ENCODE measurements at regions not wholly inside any gene's neighbourhood (a gene's known extent, or its start where the extent isn't known, plus 50 kb on each side); places are given as distances from the start of the nearest gene placed in this dataset.
A peak's percentile ranks its signal among the peaks of the same experiment; 100 is the strongest.

DNA sequence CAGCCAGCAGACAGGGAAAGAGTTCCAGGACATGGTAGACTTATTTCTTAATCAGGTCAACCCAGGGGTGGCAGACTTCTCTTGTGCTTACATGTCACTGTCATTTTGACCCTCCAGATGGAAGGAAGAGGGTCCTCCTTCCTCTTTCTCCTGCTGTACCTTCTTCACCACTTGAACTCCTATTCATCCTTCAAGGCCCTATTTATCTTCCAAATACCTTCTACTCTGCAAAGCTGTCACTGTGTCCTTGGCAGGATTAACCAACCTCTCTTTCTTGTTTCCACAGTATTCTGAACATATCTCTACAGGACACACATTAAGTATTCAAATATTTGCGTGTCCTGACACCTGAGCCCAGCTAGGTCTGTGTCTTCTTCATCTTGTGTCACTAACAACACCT, 163.1 kb downstream of the DICER1 start:
- no peak for DNase-seq

DNA sequence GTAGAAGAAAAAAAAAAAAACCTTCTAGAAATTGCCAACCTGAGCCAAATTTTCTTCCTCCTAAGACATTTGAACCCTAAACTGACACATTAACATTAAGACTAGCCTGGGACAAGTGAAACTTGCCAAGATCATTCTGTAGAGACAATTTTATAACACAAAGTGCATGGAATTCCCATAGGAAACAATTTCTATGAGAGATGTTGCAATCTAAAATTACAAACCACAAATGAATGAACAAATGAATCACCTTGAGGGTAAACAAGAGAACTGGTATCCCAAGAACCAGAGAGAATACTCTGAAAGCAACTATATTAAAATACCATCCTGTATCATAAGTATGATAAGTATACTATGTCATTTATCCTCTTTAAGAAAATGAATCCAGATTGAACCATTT, 165.3 kb downstream of the DICER1 start:
- DNase-seq = no peak

DNA sequence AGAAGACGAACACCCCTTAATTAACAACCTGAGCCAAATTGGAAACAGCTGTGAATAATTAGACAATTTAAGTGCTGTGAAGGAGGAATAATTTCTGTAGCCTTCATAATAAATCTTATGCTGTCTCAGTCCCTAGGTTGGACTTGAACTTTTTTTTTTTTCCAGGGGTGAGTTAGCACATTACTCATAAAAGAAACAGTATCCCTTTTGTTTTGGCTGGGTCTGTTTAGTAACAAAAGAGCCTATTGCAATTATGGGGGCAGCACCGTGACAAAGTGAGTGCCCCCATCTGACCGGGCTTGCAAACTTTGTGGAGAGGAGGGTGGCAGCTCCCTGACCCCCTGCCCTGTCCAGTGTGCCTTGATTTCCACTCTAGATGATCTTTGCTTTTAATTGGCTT, 167.4 kb downstream of the DICER1 start:
- no peak for DNase-seq

DNA sequence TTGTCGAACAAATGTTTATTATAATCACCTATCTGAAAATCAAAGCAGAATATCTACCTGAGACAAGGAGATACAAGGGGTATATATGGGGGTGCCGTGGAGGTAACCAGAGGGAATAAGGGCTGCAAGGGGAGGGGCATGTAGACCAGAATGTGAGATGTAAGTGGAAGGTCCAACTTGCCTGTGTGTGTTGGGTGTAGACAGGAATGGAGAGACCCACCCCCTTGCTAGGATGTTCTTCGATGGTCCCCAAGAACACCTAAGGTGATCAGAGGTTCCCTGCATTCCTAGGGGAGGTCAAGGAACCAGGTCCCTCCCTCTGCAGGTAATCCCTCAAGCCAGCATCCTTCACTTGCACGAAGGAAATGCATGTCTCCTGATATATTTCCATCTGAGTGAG, 167.9 kb downstream of the DICER1 start:
- DNase-seq = no peak

DNA sequence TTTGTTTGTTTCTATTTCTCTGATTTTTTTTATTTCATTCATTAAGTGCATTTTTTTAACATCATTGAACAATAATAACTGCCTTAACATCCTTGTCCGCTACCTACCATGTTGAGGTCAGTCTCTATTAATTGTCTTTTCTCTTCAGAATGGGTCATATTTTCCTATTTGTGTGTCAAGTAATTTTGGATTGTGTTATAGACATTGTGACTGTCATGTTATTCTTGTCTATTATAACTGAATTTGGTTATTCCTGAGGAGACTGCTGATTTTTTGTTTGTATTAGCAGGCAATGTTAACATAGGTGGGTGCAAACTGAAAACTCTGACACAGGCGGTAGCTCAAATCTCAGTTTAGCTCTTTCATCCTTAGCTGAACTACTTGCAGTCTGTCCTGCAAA, 169.9 kb downstream of the DICER1 start:
- DNase-seq = no peak

DNA sequence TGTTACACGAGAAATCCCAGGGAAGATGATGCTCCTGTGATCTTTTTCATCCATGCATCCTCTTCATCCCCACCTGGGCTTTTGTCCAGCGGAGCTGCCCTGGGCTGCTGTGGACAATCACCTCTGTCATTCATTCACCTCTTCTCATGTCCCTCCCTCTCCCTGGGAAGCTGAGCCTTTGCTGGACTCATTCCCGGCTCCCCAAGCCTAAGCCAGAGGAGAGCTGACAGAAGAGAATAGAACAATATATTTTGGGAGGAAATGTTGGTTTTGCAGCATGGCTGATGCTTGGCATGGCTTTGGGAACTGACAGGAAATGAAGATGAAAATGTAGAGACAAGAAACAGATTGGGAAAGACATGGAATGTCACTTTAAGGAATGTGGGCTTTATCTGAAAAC, 177.4 kb downstream of the DICER1 start:
- no peak for DNase-seq

DNA sequence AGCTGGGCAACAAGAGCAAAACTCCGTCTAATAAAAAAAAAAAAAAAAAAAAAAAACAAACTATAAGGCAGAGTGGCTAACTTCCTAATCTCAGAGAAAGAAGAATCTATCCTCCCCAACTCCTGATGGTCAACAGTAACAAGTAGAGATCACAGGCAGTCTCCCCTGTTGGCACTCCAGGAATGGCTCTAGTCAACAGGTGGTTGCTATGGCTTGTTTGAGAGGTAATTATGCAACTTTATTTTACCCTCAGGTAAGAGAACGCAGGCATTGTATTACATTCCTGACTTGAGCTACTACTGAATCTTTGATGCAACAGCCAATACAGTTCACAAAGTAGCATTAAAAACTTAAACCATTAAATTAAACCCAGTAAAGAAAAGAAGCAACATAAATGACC, 180.3 kb downstream of the DICER1 start:
- DNase-seq = no peak

DNA sequence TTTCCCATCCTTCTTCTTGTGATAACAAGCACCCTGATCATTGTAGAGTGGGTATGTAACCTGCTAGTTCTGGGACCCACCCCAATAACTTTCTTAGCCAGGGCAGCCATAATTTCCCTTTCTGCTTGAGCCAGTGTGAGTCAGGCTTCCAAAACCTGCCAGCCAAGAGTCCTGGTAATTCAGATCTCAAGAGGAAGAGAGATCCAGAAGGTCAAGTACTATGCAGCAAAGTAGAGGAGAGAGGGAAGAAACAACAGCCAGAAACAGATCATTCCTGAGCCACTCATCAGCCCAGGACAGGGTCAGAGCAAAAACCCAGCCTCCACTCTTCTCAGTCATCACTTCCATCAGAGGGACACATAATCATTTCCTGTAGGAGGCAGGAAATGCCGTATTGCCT, 182.0 kb downstream of the DICER1 start:
- peak; percentile 0 for DNase-seq

DNA sequence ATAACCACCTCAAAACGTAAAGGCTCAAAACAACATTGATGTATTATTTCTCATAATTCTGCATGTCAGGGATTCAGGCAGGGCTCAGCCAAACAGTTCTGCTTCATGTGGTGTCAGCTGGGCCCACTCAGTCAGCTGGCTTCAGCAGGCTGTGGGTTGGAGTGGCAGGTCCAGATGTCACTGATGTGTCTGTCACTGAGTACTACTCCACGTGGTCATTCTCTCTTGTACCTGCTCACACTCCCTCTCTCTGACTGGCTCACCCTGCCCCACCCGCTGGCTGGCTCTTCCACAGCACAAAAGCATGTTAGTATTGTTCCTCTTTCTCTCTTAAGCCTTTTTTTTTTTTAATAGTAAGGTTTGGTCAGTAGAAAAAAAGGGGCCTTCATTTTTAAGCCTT, 182.4 kb downstream of the DICER1 start:
- DNase-seq = no peak

DNA sequence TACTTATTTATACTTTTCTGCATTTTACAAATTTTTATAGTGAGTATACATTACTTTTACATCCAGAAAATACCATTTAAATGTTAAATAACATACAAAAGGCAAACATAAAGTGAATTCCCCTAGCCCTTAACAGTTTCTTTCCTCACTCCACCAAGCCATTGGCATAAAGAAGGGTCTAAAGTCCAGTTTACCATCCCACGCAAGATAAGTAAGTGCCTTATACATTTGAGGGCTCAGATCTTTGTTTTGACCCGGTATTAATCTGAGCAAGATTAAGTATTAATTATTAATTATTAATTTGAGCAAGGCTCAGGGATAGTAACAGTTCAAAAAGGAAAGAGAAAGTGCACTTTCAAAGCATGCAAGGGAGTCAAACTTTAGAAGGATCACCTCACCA, 182.9 kb downstream of the DICER1 start:
- DNase-seq = no peak

DNA sequence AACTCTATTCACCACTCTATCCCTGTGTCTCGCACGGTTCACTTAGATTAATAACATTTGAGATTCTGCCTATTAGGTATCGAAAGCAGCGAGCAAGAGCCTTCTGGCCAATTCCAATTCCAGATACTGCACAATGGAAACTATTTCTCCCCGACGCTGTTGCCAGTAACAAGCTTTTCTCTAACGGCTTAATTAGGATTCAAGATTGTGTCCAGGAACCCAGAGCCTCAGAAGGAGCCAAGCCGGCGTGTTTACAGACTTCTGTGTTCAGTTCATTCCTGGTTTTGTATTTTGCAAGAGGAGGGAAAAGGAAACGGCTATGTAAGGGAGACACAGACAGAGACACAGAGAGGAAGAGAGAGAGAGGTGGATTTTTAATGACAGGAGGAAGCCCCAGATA, 185.6 kb downstream of the DICER1 start:
- DNase-seq = no peak

DNA sequence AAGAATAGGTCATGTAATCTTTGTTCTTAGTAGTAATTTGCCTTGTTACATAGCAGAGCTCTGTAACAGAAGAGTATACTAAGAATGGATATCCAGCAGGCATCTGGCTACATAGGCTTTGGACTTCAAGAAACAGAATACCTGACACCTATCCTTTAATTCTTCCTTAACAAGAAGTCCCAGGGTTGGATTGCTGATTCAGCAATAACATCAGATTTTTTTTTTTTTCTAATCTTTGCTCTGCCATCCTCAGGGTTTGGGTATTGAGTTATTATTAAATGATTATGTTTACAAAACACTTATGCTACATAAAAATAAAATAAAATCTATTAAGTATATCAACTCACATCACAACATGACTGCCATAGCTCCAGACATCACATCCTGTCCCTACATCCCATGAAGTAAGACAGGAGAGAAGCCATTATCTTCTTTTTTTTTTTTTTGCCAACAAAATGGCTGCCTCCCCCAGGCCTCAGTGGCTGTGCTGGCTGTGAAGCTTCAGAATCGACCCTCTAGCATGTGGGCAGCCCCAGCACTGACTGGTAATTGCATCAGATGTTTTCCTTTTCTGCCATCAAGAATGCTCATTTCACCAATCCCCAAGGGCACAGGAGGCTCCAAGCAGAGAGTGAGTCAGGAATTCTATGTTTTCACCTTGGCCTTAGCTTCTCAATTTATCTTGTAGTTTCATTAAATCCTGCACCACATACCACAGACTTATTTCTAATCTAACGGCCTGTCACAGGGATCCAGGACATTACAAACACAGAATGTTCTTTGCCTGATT, 186.2 kb downstream of the DICER1 start:
- DNase-seq = no peak

DNA sequence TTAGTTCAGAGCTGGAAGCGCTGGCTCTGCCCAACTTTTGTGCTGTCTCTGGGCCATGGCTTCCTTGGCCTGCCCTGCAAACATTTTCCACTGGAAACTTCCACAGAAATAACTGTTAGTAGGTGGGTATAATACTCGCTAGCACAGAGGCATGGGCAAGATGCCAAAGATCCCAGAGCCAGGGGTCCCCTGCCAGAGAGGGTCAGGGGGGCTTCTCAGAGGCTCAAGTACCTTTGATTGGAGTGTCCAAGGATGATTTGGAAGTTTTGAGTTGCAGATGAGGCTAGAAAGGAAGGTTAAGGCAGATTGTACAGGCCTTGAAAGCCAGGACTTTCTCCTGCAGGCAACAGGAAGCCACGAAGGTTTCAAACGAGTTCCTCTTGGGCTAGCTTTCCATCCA, 187.6 kb downstream of the DICER1 start:
- DNase-seq = no peak

DNA sequence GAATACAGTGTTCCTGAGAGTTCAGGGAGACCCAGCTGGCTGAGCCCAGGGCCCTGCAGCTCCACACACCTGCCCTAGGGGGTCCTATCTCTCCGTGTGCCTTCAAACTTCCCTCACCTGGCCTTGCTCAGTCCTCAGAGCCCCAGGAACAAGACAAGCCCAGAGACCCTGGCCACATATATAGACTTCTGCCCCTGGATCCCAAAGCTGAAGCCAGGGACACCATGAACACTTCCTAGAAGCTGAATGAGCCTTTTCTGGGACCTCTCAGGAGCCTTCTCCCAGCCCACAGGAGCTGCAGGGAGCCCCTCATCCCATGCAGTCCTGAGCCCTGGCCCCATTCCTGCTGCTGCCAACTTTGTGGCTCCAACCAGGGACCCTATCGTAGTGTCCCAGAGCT, 190.5 kb downstream of the DICER1 start:
- no peak for DNase-seq

DNA sequence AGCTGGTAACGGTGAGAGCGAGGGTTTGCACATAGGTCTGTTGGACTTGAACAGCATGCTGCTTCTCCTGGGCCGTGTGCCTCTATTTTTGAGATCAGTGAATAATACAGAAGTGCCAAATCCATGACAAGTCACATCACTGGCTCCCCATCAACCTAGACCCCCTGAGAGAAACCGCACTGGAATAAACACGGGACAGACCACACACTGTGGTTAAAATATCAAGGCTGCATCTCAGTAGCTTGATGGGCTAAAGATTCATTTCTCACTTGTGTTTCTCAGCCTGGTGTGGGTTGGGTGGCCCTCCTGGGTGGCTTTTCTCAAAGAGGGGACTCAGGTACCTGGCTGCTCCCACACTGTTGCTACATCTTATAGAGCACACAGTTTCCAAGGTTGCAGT, 191.0 kb downstream of the DICER1 start:
- DNase-seq = no peak

DNA sequence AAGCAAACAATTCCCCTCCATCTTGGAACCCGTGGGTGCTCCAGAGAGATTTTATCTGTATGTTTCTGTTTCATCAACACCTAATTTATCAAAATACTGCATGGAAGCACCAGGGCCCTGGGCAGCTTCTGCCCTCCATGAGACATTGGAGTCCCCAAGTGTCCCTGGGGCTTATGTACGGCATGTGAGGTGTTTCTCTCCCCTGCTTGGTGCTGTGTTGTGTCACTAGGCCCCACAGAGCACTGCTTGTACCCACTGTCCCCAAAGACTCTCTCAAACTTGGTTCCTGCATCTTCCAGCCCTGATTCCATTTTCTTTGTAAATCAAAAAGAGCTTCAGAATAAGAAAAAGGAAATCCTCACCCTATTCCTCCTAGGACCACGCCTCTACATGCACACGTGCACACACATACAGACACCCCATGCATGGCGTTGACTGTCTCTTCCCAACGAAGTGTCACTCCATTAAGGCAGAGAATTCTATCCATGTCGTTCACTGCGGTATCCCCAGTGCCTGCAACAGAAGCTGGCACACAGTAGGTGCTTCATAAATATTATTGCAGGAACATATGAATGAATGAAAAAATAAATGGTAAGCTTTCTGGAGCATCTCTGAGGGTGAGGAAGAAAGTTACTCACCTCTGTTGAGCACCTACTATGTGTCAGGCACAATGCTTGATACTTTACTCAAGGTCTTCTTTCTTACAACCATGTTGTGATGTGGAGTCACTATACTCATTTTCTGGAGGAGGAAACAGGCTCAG, 191.6 kb downstream of the DICER1 start:
- DNase-seq = no peak

DNA sequence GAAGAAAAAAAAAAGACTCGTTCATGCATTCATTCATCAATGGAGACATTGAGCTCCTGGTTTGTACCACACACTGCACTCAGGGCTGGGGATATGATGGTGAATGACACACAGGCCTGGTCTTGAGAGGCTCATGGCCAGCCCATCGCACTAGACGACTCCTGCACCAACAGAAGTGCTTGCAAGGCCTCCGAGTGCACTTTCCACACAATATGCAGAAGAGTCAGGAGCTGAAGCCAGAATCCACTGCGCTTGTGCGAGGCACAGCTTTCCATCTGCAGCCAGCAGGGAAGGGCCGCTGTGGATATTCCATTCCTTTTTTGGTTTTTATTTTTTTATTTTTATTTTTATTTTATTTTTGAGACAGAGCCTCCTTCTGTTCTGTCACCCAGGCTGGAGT, 192.4 kb downstream of the DICER1 start:
- DNase-seq = no peak

DNA sequence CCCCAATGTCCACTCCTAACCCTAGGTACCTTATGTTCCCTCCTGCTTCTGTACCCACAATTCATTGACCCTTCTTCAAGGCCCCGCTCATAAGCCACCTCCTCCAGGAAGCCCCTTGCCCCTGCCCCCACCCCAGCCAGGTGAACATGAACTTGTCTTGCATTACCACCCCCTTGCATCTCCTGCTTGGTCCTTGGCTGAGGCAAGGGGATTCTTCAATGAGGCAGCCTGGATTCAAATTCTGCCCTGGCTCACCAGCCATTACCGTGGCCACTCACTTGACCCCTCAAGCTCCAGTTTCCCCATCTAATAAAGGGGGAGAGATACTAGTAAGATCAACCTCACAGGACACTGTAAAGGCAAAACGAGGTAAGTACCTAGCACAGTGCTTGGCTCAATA, 193.1 kb downstream of the DICER1 start:
- no peak for DNase-seq

DNA sequence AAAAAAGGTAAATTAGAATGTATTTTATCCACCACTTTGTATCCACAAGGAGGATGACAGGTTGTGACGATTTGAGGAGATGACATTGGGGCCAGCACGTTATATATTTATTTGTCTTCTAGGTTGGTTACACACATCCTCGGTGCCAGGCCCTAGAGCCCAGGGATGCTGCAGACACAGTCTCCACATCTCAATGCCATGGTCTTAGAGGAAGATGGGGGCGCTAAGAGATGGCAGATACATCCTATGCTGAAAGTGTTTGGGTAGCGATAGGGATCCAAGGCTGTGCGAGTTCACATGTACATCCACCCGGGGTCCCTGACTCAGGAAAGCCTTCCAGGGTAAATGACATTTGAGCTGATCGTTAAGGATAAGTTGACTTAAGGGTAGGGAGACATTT, 193.1 kb upstream of the GSC start:
- DNase-seq = no peak

DNA sequence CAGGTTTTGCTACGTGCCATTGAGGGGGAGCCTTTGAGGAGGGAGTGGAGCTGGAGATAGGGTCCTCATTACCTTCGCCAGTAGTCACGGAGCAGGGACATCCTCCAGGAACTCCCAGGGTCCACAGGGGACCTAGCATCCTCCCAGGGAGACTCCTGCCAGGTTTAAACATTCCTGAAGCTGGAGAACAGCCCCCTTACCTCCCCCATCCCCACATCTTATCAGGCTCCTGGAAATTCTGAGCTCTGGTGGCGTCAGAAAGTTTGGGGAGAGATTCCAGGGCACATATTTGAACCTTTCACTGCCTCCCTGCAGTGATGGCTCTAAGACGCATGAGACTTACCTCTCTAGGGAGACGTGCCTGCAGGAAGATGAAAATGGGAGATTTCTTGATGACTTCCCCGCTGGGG, 192.3 kb upstream of the GSC start:
- no peak for DNase-seq

DNA sequence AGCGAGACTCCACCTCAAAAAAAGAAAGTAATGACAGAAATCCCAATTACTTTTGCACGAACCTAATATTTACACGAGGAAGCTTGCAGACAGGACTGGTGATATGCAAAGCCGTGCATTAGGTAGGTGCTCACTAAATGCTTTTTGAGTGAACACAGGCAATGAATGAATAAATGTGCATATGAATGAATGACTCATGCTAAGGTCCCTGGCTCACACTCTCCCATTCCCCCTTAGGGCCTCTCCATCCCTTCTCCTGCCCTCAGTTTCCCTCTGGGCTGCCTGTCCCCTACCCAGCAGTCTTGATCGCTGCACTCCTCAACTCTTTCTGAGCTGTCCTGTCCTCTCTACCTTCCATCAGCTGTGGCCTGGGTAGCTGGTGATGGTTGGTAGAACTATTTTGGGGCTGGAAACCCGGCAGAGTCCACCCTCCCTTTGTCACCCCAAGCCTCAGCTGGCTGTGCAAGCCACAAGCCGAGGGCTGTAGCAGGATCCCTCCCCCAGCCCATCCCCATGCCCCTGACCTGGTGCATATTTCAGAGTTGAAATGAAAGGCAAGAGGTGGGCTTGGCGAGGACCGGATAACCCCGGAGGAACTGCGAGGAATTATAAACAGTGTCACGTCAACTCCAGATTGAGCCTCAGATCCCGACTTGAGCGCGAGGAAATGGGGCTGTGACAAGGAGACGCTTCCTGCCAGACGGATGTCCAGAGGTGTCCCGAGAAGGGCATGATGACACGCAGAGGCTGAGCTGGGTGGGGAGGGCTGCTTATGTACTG, 191.7 kb upstream of the GSC start:
- DNase-seq = no peak

DNA sequence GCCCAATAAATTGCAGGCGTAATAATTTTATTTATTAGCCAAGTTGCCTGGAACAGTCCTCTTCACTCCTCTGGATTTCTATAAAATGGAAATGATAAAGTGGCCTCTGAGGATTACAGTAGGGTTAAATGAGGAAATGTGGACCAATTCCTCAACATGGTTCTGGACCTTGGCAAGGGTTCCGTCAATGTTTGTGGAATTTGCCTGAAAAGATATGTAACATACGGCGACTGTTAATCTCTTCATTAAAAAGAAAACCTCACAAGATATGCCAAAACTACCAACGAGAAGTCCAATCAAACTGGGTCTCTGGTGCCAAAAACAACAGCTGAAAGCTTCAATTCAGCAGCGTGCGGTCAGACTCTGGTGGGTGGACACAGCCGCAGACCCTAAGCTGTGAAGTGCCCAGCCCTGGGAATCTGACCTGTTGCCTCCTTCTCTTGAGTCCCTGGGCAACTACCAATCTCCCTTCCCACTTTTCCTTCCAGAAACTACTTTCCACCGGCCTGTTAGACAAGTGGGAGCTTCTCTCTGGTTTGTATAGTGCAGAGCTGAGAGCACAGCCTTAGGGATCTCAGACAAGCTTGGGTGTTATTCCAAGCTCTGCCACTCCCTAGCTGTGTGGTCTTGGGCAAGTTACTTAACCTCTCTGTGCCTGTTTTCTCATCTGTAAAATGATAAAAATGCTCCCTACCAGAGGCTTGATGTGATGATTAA, 190.5 kb upstream of the GSC start:
- DNase-seq = no peak

DNA sequence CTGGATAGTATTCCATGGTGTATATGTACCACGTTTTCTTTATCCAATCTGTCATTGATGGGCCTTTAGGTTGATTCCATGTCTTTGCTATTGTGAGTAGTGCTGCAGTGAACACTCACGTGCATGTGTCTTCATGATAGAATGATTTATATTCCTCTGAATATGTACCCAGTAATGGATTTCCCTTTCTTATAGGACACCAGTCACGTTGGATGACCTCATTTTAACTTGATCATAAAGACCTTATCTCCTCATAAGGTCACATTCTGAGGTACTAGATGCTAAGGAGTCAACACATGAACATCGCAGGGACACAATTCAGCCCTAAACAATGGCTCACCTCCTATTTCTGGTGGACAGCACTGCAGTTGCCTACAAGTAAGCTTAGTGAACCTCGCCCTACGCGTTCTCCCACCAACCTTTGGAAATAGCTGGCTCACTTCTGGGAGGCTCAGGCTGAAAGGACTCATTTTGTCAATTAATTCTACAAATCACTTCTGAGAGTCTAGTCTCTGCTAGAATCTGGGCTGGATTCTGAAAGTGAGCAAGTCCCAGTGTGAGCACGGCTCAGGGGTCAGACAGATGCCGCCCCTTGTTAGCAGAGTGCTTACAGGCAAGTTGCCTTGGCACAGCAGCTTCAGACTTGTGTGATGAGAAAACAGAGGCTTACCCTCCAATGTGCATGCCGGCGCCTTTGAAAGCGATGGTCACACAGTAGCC, 183.8 kb upstream of the GSC start:
- DNase-seq = no peak
